ENCODE measurements at regions not wholly inside any gene's neighbourhood (a gene's known extent, or its start where the extent isn't known, plus 50 kb on each side); places are given as distances from the start of the nearest gene placed in this dataset.

DNA sequence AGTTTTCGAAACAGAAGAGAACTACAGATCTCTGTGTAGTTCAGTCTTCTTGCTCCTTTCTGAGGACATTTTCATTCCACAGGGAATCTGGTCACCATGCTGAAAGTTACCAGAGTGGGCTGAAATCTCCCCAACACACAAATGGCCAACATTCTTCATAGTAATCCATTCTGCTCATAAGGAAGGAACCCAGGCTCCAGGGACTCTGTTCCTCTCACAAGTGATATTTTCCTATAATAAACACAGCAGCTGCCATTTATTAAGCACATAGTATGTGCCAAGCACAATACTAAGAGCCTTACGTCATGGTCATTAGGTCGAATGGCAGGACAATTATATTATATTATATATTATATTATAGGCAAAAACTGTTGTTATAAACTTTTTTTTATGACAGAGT, 109.8 kb downstream of the RAB11FIP2 start:
- Histone ChIP-seq H3K4me3 (ENCODE audit: low read depth, low read length) (no peak overlapping the region), H3K36me3 (replicated peaks) (no peaks in the 10 kb centered on the region), H3K27me3 (replicated peaks) (no peaks in the 10 kb centered on the region), H3K27ac (no peak overlapping the region)
- no peak for DNase-seq
- TF ChIP-seq, protein P1, sequence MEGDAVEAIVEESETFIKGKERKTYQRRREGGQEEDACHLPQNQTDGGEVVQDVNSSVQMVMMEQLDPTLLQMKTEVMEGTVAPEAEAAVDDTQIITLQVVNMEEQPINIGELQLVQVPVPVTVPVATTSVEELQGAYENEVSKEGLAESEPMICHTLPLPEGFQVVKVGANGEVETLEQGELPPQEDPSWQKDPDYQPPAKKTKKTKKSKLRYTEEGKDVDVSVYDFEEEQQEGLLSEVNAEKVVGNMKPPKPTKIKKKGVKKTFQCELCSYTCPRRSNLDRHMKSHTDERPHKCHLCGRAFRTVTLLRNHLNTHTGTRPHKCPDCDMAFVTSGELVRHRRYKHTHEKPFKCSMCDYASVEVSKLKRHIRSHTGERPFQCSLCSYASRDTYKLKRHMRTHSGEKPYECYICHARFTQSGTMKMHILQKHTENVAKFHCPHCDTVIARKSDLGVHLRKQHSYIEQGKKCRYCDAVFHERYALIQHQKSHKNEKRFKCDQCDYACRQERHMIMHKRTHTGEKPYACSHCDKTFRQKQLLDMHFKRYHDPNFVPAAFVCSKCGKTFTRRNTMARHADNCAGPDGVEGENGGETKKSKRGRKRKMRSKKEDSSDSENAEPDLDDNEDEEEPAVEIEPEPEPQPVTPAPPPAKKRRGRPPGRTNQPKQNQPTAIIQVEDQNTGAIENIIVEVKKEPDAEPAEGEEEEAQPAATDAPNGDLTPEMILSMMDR (IDR thresholded peaks at IDR 0.05; ENCODE audit: low read depth, low read length, missing control alignments), result no peak
- in situ Hi-C loops (cut with HindIII; ENCODE audit: low pct_ligation_motif_present, low sequenced_read_pairs), result no loop called here

DNA sequence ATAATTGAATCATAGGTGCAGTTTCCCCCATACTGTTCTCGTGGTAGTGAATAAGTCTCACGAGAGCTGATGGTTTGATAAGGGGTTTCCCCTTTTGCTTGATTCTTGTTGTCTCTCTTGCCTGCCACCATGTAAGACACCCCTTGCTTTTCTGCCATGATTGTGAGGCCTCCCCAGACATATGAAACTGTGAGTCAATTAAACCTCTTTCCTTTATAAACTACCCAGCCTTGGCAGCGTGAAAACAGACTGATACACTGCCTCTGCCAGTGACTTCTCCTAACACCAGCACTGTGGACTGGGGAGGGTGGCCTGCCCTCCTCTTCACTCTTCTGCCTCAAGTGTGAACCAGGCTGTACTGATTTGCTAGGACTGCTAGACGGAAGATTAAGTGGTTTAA, 108.6 kb downstream of the RAB11FIP2 start:
- TF ChIP-seq, protein P1 (IDR thresholded peaks at IDR 0.05; ENCODE audit: low read depth, low read length, missing control alignments), result no peak
- H3K27ac ChIP-seq, result no peak overlapping the region
- no peak overlapping the region for H3K4me3 ChIP-seq (ENCODE audit: low read depth, low read length)
- H3K36me3 ChIP-seq (replicated peaks), result no peaks in the 10 kb centered on the region
- DNase-seq, result no peak
- in situ Hi-C loops (cut with HindIII; ENCODE audit: low pct_ligation_motif_present, low sequenced_read_pairs), result no loop called here
- no peaks in the 10 kb centered on the region for H3K27me3 ChIP-seq (replicated peaks)

DNA sequence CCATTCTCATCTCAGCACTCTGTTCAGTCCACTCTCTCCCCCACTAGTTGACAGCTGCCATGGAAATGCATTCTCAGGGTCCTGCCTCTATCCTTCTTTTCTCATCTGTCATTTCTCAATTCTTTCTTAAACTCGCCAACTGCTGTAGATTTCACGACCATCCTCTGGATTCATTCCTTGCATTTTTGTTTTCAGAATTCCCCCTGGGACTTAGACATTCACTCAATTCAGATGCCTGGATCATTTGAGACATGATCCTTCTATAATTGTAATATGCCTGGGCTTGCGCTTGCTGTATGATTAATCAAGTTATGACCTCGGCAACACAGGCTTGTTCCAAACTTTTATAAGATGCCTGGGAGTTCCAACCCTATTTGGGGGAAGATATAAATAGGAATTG, 104.5 kb downstream of the RAB11FIP2 start:
- Histone ChIP-seq H3K27me3 (replicated peaks) (no peaks in the 10 kb centered on the region), H3K27ac (no peak overlapping the region), H3K4me3 (ENCODE audit: low read depth, low read length) (no peak overlapping the region), H3K36me3 (replicated peaks) (no peaks in the 10 kb centered on the region)
- in situ Hi-C loops (cut with HindIII; ENCODE audit: low pct_ligation_motif_present, low sequenced_read_pairs), result no loop called here
- TF ChIP-seq, protein P1 (IDR thresholded peaks at IDR 0.05; ENCODE audit: low read depth, low read length, missing control alignments), result no peak
- no peak for DNase-seq

DNA sequence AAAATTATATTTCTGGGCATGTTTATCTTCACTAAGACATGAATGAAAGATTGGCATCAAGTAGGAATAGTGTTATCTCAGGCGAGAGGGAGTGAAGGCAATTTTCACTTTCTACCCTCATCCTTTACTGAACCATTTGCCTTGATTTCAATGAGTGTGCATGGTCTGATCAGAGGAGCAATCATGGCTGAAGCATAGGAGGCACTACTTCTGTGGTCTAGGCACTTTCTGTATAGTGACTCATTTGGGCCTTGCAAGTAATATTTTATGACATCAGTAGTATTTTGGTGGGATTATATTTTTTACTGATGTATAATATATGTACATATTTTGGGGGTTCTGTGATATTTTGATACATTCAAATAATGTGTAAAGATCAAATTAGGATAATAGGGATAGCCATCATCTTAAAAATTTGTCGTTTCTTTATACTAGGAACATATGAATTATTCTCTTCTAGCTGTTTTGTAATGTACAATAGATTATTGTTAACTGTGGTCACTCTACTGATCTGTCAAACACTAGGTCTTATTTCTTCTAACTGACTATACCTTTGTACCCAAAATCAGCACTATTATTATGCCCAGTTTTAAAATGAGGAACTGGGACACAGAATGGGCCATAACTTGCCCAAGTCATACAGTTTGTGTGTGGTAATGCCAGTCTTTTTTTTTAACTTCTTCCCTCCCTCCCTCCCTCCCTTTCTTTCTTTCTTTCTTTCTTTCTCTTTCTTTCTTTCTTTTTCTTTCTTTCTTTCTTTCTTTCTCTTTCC, 101.9 kb downstream of the RAB11FIP2 start:
- in situ Hi-C loops (cut with HindIII; ENCODE audit: low pct_ligation_motif_present, low sequenced_read_pairs), result no loop called here
- DNase-seq, result no peak
- no peaks in the 10 kb centered on the region for H3K27me3 ChIP-seq (replicated peaks)
- TF ChIP-seq, protein P1 (IDR thresholded peaks at IDR 0.05; ENCODE audit: low read depth, low read length, missing control alignments), result no peak
- no peak overlapping the region for H3K4me3 ChIP-seq (ENCODE audit: low read depth, low read length)
- H3K36me3 ChIP-seq (replicated peaks), result no peaks in the 10 kb centered on the region
- H3K27ac ChIP-seq, result no peak overlapping the region

DNA sequence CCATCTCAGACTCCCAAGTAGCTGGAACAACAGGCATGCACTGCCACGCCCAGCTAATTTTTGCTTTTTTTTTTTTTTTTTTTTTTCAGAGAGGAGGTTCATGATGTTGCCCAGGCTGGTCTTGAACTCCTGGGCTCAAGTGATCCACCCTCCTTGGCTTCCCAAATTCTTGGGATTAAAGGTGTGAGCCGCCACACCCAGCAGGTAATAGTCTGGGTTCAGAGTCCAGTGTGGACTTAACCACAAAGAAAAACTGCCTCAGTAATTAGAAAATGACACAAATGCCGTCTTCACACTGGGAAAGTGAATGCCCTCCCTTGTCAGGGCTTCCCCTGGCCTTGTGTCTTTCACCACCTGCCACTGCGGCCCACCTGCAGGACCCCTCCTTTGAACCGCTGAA, 101.1 kb downstream of the RAB11FIP2 start:
- in situ Hi-C loops (cut with HindIII; ENCODE audit: low pct_ligation_motif_present, low sequenced_read_pairs), result no loop called here
- TF ChIP-seq, protein P1 (IDR thresholded peaks at IDR 0.05; ENCODE audit: low read depth, low read length, missing control alignments), result no peak
- no peaks in the 10 kb centered on the region for H3K36me3 ChIP-seq (replicated peaks)
- H3K27ac ChIP-seq, result no peak overlapping the region
- no peak overlapping the region for H3K4me3 ChIP-seq (ENCODE audit: low read depth, low read length)
- H3K27me3 ChIP-seq (replicated peaks), result no peaks in the 10 kb centered on the region
- DNase-seq, result no peak

Measured in brain microvascular endothelial cell (primary cell).